SK-N-DZ (cell line): ENCODE measurements at regions not wholly inside any gene's neighbourhood (a gene's known extent, or its start where the extent isn't known, plus 50 kb on each side); places are given as distances from the start of the nearest gene placed in this dataset.

Experiments
- DNase-seq: peaks from one replicate; pipeline ENCODE4 v3.0.0-alpha.2; 2015; ENCODE audit warnings: low spot score

DNA sequence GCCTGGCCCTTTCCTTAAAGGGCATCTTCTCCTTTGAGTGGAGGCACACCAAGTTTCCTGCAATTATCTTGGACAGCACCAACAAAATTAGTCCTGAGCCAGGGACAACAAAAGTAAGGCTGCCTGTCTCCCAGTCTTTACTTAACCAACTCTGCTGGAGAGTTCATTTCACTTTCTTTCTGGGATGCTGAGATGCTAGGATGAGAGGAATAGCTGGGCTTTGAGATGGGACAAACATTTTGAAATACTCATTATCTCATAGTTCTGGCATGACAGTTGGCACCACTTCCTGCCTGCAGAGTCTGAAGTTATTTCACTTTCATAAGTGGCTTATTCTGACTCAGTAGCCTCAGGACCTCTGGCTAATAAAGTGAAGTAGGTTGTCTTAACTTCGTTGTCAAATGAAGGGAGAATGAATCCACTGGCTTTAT lies 157.0 kb downstream of the C9orf152 start:
- DNase-seq: no peak

DNA sequence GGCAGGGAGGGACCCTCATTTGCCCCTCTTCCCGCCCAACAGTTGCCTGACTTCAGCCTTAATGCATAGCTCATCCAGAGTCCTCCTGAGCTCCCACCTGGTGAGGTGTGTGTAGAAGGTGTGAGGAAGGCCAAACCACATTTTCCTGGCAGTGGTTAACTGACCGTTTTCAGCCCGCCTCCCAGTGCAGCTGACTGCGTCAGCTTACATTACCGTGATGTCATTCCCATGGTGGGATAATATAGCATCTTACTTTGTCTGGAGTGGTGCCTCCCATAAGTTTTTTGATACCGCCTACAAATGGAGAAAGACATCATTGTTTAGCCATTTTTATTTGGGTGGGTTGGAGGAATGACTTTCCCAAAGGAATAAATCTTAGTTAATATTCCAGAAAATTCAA lies 151.9 kb downstream of the C9orf152 start:
- DNase-seq: no peak

DNA sequence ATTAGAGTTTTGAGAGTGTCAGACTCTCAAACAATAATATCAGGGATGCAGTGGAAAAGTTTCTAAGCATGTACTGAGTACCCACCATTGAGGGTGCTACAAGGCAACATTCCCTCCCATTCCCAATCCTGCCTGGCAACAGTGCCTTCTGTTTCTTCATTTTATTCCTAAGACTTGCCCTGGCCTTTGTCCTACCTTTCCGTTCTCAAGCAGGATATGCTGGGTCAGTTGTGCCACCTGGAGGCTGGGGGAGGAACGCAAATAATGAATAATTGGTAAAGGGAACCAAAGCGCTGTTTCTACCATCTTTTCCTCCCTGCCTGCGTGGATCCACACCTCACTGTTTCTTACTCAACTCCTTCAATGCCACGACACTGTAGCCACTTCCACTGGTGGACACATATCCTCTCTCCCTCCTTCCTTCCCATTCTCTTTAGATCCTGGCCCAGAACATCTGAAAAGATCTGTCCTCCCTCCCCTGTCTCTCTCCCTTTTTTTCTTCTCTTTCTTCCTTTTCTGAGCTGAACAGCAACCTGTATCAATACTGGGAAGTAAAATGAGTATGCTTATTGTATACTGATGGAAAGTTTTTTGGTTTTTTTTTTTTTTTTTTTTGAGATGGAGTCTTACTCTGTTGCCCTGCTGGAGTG lies 149.5 kb downstream of the C9orf152 start:
- DNase-seq: peak; percentile 17

DNA sequence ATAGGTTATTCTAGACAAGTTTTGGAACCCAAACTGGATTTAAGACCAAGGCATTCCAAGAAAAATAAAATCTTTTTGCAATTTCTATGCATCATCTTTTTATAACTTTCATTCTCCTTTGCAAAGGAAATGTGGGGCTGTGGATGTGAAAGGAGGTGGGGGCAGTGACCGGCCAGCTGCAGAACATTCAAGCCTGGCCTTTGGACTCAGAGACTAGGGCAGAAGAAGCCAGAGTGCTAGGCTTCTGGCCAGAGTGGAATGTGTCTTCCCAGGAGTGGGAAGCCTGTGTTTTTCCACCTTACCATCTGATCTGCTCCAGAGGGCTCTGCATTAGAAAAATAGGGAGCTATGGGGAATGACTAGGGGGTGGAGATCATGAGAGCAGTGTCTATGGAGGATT lies 148.5 kb downstream of the C9orf152 start:
- no peak for DNase-seq

DNA sequence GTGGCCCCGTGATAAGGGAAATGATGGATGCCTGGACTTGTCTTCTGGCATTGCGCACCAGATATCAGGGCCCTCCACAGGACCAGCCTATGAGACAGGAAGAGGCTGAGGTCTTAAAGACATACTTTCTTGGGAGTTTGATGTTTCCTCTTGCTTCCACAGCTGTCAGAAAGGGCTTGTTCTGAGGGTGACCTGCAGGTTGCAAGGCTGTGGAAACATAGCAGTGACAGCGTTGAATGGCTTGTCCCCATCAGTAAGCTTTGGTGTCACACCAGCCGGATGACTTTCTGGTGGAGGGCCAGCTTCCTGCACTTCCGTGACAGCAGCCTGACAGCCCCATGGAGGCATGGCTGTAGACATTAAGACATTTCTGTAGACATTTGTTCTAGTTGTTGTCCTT lies 143.2 kb downstream of the C9orf152 start:
- DNase-seq: no peak

DNA sequence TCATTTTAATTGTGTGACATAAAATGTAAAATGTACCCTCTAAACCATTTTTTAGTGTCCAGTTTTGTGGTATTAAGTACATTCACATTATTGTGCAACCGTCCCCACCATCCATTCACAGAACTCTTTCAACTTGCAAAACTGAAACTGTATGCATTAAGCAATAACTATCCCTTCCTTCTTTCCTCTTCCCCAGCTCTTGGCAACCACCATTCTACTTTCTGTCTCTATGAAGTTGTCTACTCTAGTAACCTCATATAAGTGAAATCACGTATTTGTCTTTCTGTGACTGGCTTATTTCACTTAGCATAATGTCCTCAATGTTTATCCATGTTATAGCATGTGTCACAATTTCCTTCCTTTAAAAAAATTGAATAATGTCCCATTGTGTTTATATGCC lies 142.4 kb downstream of the C9orf152 start:
- DNase-seq: no peak

DNA sequence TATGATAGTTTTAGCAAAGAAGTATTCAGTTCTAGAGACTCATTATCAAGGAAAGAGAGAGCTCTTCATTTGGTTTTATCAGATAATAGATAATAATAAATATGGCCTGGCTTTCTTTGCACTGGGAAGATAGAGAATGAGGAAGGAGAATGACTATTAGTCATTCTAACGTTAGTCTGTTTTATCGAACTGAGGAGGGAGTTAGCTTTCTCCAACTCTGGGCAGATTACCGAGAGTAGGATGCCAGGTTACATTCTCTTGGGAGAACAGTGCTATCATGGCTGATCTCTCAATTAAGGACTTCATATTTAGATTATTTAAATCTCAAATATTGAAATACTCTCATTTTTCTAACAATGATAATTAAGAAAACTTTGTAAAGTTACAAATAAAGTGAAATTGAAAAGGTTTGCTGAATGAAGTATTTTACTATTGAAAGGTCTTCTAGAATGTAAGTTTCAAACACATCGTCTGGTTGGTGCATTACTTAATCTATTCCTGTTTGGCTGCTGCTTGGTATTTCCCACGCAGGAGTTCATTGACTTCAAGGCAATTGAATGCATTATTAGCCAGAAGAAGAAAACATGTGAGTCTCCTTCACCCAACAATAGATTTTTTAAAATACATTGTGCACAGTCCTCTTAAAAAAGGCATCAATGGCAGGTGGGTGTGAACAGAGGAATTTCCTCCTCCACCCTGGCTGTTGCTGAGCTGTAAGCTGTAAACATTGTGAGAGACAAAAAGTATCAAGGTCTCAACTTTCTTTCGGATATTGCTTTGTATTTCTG lies 140.8 kb downstream of the C9orf152 start:
- no peak for DNase-seq

DNA sequence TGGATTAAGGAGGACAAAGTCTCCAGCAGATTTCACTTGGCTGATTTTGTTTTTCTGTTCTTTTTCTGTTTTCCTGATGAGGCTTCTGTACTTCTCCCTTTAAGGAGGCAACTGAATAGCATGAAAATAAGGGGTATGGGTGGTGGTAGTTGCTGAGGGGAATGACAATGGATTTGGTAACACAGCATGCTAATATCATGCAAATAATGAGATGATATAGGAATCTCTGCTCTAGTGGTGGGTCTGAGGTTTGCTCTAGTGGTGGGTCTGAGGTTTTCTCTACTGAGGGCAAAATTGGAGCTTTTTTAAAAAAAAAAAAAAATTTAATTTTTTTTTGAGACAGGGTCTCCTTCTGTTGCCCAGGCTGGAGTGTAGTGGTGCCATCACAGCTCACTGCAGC lies 139.7 kb downstream of the C9orf152 start:
- no peak for DNase-seq

DNA sequence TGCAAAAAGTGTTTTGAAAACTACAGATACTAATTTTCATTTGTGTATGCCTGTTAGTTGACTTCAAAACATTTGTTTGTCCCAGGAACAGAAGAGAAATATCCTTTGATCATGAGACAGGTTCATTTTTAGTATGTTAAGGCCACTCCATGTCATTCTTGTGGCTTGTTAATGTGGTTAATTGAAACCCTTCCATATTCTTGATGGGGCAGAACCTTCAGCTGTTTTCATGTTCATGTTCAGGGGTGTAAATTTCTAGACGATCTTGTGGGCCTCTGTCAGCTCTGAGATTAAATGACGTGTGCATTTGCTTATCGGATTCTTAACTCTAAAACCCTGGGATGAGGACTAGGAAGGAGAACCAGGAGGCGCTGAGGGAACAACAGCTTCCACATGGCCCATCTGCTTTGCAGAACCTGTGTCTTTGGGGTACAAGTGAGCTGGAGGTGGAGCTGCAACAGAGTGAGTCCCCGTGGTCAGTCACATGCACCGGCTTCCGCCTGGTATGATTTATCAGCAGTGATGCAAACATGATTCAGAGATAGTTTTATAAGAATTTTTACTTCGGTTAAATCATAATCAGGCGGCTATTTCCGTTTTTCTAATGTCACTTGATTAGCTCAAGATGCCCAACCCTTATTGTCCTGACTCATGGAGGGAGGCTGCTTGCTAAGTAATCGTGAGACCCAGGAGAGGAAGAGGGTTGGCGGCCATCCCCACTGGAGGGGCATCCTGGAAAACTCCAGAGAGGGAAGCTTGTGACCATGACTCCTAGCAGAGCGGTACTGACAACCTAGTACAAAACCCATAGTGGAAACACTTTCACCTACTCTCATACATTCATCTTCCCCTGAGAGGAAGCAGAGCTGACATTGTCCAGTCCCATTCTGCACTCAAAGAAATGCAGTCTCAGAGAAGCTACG lies 138.4 kb downstream of the C9orf152 start:
- DNase-seq: no peak

DNA sequence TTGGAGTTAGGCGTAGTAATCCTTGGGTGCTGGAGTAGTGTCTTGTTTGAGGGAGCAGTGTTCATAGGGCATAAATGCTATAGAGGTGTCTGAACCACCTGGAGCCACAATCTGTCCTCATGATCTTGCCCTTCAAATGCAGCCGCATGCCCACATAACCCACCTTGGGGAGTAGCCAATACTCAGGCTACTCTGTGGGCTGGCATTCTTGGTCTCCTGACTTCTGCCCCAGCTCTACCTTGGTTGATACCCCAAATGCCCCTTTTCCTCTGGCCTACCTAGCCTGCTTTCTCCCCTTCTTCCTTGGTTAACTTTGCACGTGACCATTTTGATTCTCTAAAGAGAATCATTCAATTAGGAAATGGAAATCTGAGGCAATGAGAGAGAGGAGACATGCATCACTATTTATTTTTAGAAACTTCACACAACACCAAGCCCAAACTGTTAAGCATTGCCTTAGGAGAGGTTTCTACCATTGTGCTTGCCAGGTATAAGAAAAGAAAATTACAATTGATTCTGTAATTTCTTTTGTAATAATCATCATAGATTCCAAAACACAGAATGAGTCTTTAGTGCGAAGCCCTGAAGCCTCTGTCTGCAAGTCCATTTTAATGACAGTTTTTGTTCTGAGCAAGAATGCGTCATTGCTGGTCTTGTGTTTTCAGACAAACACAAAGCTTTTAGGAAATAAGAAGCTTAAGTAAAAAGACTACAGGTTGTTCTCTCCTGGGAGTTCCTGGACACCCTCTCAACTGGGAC lies 135.2 kb downstream of the C9orf152 start:
- no peak for DNase-seq

DNA sequence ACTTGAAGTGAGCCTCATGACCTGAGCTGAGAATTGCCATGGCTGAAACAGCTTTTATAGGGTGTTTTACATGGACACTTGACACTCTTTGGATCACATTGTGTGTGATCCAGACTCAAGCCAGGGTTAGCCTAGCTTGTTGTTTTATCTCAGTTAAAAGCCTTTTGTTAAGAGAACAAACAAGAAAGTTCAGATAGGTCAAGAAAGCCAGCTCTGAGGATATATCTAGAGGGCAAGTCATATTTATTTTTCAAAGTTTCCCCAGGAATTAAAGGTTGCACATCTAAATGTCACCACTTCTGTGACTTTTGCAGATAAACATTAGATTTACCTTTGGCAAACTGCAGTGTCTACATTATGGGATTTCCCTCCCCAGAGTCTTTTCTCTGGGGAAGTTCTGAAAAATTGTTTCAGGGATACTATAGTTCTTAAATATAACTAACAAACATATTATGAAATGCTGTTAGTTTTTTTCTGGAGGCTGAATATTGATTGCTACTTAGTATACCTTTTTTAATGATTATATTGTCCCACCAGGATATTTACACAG lies 134.5 kb downstream of the C9orf152 start:
- DNase-seq: no peak

DNA sequence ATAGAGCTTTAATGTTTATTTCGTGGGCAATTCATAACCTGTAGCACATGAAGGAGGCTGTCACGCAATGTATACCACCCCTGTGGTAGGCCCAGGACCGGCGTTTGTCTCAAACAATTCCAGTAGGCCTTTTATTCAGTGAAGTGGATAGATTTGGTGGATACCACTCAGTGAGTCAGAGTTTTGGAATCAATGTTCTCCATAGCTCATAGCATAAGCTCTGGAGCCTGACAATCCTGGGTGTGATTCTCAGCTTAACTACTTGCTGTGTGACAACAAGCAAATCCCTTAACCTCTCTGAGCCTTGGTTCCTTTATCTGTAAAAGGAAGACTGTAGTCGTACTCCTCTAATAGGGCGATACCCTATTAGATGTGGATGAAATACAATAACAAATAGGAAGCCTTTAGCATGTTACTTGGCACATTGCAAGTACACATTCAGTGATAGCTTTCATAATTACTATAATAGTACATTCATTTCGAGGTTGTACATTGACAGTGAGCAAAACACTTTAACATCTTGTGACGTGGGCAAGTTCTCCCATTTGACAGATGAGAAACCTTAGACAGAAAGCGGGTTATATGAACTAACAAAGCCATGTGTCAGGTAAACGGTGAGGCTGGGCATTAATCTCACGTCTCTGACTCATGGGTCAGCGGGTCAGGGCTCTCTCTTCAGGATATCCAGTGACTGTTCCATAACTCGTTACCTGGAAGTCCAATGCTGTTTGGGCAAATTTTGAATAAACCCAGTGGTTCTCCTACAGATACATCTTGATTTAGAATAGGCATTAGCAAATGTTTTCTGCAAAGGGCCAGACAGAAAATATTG lies 130.8 kb downstream of the C9orf152 start:
- DNase-seq: no peak

DNA sequence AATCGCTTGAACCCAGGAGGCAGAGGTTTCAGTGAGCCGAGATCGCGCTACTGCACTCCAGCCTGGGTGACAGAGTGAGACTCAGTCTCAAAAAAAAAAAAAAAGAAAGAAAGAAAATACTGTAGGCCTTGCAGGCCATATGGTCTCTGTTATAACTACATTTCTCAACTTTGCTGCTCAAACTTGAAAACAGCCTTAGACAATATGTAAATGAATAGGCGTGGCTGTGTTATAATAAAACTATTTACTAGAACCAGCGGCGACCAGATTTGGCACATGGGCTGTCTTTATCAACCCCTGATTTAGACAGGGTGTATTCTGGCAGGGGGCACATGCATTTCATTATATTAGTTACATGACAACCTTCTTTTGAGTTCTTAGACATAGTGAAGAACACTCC lies 130.0 kb downstream of the C9orf152 start:
- DNase-seq: no peak

DNA sequence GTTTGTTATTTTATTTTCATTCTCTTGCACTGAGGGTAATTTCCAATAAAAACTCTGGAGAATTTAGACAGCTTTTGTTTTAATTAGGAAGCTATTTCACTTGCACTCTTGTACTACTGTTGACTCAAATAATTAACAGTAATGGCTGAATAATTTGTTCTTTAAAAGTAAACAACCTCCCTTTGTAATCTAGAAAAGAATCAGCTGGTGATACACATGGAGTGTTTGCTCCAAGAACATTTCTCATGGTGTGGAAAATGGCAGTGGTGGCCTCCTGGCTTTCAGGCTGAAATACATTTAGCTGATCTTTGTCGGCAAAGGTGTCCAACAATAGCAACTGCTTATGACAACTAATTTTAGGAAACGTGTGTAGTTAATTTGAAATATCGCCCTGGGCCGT lies 129.4 kb downstream of the C9orf152 start:
- no peak for DNase-seq

DNA sequence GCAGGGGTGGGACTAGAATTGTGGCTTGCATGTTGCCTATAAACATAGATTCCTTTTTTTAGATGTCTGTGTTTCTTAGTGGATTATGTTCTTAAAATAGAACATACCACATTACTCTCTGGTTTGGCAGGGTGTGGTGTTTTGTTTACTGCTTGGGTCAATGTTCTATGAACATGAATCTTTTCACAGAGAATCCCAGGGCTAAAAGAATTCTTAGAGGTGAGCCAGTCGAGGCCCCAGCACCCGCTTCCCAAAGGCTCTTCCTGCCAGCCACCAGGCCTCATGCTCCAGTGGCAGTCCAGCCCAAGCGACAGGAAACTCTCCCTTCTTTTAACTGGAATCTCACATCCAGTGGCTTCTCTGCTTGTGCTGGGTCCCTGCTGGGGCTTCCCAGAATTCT lies 126.6 kb downstream of the C9orf152 start:
- DNase-seq: no peak

DNA sequence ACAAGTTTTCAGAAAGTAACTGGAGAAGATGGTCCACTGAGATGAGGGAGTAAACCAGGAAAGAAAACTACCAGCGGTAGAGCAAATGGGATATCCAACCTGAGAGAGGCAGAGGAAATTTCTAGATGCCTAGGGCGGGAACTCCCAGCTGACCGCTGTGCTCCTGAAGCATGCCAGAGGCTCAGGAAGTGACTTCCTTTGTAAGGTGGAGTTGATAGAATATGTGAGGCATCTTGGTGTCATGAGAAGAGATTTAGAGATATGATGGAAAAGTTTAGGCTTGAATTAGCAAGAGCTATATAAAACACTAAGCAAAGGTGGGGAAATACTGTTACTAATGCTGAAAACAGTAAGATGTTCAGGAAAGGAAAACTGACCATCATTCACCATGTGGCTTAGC lies 124.1 kb downstream of the C9orf152 start:
- DNase-seq: no peak

DNA sequence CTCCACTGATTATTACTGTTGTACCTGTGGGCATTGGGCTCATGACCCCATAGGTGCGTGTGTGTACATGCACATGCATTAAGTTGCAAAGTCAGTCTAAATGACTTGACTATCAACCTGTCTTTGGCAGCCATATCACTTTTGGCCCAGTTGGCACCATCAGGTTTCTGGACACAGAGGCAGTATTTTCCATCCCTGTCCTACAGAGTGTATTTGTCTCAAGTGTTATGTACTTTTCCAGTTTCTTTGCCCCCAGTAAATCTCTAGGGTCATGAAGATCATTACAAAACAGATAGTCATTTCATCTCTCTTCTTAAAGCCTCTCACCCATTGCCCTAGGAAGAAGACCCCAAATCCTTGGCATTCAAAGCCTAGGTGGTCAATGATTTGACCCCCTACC lies 121.4 kb downstream of the C9orf152 start:
- DNase-seq: no peak

DNA sequence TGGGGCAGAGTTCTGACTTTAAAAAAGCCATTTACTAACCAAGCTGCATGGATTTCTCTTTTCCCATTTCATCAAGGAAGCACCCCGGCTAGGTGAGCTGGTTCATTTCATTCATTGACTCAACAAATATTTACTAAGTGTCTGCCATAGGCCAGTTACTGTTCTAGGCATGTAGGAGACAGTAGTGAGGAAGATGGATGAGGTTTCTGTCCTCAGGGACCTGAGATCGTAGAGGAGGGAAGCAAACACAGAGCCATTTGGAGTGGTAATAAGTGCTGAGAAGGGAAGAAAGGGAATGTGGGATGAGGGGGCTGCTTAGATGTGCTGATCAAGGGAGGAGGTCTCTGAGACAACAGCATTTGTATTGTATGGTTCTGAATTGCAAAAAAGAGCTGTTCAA lies 120.4 kb downstream of the C9orf152 start:
- no peak for DNase-seq

DNA sequence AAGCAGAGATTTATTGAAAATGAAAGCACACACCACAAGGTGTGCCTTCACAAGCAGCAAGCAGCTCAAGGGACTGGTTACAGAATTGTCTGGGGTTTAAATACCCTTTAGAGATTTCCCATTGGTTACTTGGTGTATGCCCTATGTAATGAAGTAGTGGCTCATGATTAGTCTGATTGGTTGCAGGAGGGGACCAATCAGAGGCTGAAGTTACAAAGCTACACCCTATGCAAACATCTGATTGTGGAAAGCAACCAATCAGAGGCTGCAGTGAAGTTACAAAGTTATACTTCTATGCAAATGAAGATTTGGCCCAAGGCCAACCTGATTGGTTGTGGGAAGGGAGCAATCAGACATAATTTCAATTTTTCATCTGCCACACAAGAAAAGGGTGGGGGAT lies 119.9 kb downstream of the C9orf152 start:
- DNase-seq: no peak

DNA sequence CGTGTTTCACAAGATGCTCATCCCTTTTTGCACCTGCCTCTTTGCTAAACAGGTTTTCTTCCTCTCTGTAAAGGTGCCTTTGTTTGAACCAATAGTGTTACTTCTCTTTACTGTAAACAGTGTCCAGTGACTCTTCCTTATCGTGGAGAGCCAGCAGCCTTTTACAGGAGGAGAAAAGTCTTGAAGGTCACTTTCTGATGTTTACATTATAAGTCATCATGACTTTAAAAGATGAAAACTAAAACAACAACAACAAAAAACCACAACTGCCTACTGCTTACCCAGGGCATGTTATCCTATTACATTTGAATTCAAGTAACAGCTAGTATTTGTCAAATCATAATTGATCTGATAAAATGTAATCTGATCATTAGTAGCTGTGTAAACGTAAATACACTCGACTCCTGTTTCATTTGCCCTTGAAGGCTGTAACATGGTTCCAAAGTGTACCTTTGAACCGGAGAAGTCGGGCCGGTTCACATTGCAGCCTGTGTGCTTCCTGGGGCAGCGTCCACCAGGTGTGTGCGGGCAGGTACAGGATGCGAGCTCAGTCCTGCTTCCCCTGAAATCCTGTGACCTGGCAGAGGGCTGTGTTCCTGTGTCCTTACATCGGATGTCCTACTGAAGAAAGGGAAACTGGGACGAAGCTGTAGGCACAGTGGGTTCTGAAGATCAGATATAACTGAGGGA lies 118.1 kb downstream of the C9orf152 start:
- DNase-seq: no peak
